ENCODE measurements at regions not wholly inside any gene's neighbourhood (a gene's known extent, or its start where the extent isn't known, plus 50 kb on each side); places are given as distances from the start of the nearest gene placed in this dataset.

DNA sequence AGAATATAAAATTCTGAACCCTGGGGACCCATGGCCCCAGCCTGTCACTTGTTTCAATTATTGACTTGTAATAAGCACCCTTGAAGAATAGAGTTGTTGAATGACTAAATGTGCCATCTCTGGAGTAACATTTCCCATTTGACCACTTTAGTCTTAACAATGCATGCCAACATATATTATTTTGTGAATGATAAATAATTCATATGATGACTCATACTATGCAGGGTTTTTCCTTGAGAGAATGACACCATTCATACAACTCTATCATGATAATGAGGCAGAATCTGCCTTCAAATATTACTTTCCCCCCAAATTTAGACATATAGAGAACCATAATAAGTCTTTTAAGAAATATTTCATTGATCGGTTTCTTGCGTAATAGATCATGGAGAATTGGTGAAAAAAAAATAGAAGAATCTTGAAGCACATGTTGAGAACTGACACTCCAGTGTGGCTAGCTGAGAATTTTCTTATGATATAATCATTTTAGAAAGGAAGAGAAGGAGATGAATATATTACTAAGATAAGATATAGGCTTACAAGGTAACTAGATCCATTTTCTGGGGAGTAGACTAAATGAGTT lies 404.5 kb downstream of the GRXCR1 start:
- 95 to 99% (median 97%) methylated on average over 2 of the region's 2 CpGs for WGBS, 5 donors
- intact Hi-C loops (cut with DNase I; ENCODE audit: low total_unique reads), result no loop called here
- no peaks in the 10 kb centered on the region for H3K4me1 ChIP-seq
- no peak overlapping the region for H3K4me3 ChIP-seq
- H3K27me3 ChIP-seq (replicated peaks in 1 of 7), result no peaks in the 10 kb centered on the region
- peaks cover 0 to 3% (median 0%) of the 10 kb centered on the region in 8 donors for H3K9me3 ChIP-seq
- no peak overlapping the region for H3K27ac ChIP-seq
- H3K36me3 ChIP-seq, result no peaks in the 10 kb centered on the region
- TF ChIP-seq, protein P1, sequence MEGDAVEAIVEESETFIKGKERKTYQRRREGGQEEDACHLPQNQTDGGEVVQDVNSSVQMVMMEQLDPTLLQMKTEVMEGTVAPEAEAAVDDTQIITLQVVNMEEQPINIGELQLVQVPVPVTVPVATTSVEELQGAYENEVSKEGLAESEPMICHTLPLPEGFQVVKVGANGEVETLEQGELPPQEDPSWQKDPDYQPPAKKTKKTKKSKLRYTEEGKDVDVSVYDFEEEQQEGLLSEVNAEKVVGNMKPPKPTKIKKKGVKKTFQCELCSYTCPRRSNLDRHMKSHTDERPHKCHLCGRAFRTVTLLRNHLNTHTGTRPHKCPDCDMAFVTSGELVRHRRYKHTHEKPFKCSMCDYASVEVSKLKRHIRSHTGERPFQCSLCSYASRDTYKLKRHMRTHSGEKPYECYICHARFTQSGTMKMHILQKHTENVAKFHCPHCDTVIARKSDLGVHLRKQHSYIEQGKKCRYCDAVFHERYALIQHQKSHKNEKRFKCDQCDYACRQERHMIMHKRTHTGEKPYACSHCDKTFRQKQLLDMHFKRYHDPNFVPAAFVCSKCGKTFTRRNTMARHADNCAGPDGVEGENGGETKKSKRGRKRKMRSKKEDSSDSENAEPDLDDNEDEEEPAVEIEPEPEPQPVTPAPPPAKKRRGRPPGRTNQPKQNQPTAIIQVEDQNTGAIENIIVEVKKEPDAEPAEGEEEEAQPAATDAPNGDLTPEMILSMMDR (IDR thresholded peaks at IDR 0.05 in 8 of 11, conservative IDR thresholded peaks at IDR 0.05 in 3 of 11), result no peak
- no peak for TF ChIP-seq POLR2A (IDR thresholded peaks at IDR 0.05)
- no peak for TF ChIP-seq POLR2AphosphoS5 (IDR thresholded peaks at IDR 0.05)
- no peak for DNase-seq

DNA sequence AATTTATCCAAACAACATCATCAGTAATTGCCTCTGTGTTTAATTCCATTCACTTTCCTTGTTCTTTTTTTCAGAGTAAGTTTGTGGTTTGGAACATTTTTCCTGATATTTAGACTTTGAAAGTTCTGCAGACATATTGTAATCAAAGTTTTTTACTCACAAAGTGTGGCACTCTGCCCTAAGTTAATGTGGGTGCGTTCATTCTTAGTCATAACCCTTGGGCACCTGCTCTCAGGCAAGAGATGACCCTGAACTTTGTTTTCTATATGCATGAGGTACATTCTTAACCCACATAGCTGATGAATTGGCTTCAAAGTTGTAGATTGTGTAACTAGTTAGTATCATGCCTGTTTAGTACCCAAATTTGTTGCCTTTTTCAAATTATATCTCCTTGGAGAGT lies 424.3 kb downstream of the GRXCR1 start:
- Histone ChIP-seq H3K9me3 (peaks cover 0 to 18% (median 9%) of the 10 kb centered on the region in 8 donors), H3K27me3 (replicated peaks in 1 of 7) (no peaks in the 10 kb centered on the region), H3K36me3 (no peaks in the 10 kb centered on the region), H3K4me3 (no peak overlapping the region), H3K27ac (no peak overlapping the region), H3K4me1 (no peaks in the 10 kb centered on the region)
- 46 to 83% (median 65%) methylated on average over 1 of the region's 1 CpG for WGBS, 5 donors
- no peak for DNase-seq
- TF ChIP-seq POLR2AphosphoS5 (IDR thresholded peaks at IDR 0.05), result no peak
- no peak for TF ChIP-seq POLR2A (IDR thresholded peaks at IDR 0.05)
- TF ChIP-seq, protein P1 (IDR thresholded peaks at IDR 0.05 in 8 of 11, conservative IDR thresholded peaks at IDR 0.05 in 3 of 11), result no peak
- intact Hi-C loops (cut with DNase I; ENCODE audit: low total_unique reads), result no loop called here

DNA sequence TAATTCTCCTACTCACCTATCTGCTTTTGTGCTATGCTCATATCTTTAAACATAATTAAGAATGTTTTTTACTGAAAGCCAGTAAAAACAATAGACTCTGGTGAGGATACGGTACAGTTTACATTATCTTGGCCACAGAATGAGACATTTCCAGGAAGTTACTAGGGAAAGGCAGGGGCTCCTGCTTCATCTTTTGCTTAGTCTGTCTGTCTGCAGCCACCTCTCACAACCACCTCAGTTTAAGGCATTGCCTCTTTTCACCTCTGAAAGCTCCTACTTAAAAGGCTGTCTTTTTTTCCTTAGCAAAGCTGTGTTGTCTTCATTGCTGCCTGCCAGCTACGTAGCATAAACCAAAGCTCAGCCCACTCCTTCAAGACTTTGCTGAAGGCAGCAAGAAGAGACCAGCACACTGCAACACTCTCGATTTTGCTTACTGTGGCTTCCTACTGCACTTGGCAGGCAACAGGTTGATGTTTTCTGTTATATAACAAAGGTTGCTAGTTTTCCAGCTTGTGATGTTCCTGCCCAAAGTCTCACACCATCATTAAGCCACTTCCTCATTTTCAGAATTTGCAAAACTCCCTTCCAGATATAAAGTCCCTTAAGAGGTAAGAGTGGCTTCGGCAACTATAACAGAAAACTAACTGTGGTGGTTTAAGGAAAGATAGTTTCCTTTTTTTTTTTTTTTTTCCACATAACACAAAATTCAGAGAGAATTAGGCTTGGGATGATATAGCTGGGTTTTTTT lies 432.9 kb downstream of the GRXCR1 start:
- intact Hi-C loops (cut with DNase I; ENCODE audit: low total_unique reads), result no loop called here
- DNase-seq, result no peak
- Histone ChIP-seq H3K9me3 (no peaks in the 10 kb centered on the region), H3K27me3 (replicated peaks in 1 of 7) (no peaks in the 10 kb centered on the region), H3K27ac (no peak overlapping the region), H3K36me3 (no peaks in the 10 kb centered on the region), H3K4me3 (no peak overlapping the region), H3K4me1 (no peaks in the 10 kb centered on the region)
- WGBS, 5 donors, result 17 to 26% (median 19%) methylated on average over 4 of the region's 4 CpGs
- TF ChIP-seq POLR2AphosphoS5 (IDR thresholded peaks at IDR 0.05) (no peak), POLR2A (IDR thresholded peaks at IDR 0.05) (no peak)
- TF ChIP-seq, protein P1 (IDR thresholded peaks at IDR 0.05 in 8 of 11, conservative IDR thresholded peaks at IDR 0.05 in 3 of 11), result no peak

DNA sequence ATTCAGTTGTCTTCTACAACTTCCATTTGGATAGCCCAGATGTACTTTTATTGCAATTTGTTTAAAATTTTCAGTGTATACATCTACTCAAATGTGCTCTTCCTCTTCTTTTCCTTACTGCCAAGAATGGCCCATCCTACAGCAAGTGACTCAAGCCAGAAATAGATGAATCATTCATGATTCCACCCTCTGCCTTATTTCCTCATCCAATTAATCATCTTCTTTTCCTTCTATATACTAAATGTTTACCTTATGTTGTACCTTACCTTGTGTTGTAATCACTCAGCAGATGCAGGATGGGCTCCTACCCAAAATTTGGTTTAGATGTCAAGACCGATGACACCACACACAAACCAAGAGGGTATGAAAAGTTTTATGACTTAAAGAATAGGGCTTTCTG lies 437.8 kb downstream of the GRXCR1 start:
- intact Hi-C loops (cut with DNase I; ENCODE audit: low total_unique reads), result no loop called here
- Histone ChIP-seq H3K27me3 (replicated peaks in 1 of 7) (no peaks in the 10 kb centered on the region), H3K4me3 (no peak overlapping the region), H3K4me1 (no peaks in the 10 kb centered on the region), H3K9me3 (no peaks in the 10 kb centered on the region), H3K27ac (no peak overlapping the region), H3K36me3 (no peaks in the 10 kb centered on the region)
- TF ChIP-seq POLR2A (IDR thresholded peaks at IDR 0.05) (no peak), POLR2AphosphoS5 (IDR thresholded peaks at IDR 0.05) (no peak)
- TF ChIP-seq, protein P1 (IDR thresholded peaks at IDR 0.05 in 8 of 11, conservative IDR thresholded peaks at IDR 0.05 in 3 of 11), result no peak
- 85 to 98% (median 90%) methylated on average over 1 of the region's 1 CpG for WGBS, 5 donors
- no peak for DNase-seq
